Femur (tissue), 1 donor: ENCODE measurements at regions not wholly inside any gene's neighbourhood (a gene's known extent, or its start where the extent isn't known, plus 50 kb on each side); places are given as distances from the start of the nearest gene placed in this dataset.
"Not testable (repeated sequence)": the region's sequence is repeated elsewhere in the genome, so short reads cannot be mapped to it uniquely, and the experiment has no call there.

ENCODE experiments used
- DNase-seq: peaks from one replicate; pipeline ENCODE4 v3.0.0-alpha.2; 2017

- no peak for DNase-seq
Observed at GRCh38 chr2:176427549-176427948, 158.3 kb downstream of the MTX2 start.

GRCh38 chr2:176428944-176429469, 159.8 kb downstream of the MTX2 start:
- DNase-seq = not testable (repeated sequence)

DNA sequence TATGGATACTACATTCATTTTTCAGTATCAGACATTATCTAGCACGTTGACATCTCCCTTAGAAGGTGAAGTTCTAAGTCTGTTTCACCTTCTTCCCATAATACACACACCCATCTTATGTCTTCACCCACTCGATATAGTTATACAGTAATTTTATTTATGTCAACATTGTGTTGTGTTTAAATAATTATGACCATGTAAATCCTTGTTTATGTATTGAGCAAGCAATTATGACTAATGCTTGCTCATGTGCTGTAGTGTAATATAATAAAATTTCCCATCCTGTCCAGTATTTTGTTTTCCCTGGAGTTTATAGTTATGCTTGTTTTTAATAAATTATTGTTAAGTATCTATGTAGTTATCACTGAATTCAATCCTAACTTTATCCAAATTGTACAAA, 163.2 kb downstream of the MTX2 start:
- no peak for DNase-seq

DNA sequence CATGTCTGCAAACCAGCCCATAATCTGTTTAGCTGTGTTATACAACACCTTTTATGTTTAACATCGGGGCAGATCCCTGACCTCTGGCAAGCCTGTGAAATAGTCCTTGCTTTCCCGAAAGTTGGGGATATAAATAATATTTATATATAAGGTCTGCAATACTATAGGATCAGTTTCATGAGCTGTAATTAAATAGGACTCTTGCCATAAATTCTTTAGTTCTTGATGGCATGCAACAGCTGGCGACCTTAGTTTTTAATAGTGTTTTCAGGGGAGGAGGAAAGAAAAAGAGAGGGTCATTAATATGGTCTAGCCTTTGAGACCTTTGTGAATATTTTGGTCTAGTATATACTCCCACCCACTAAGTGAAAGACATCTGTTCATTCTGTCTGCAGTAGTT, 166.5 kb downstream of the MTX2 start:
- DNase-seq = no peak

DNA sequence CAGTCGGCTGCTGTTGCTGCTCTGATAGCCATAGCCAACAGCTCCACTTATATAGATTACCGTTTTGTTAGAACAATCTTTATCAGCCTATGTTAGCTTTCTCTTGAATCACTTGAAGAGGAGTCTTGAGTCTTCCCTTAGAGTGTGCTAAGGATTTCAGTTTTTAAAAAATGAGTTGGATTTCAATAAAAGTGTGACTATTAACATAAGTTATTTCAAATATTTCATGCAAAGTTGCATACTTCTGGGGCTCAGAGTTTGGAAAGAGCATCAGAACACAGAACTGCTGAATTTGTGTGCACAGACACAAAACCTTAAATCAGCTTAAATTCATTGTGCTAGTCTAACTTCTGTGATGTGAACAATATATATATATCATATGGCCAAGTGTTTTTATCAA, 174.7 kb downstream of the MTX2 start:
- DNase-seq = no peak

DNA sequence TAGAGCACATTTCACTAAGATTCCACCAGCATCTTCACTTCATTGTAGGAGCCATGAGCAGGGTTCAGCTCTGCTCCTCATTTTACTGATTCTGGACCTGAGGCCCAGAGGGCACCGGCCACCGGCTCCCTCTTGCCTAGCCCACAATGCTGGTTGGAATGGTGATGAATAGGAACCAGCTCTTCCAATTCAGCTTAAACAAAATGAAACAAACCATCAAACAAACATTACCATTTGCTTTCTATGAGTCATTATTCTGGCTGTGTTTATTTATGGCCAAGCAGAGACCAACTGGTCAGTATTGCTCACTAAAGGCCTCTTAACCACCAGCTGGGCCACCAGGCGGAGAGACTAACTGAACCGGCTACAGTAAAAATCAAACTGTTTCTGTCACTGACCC, 176.7 kb downstream of the MTX2 start:
- no peak for DNase-seq

- no peak for DNase-seq
Observed at GRCh38 chr2:176446718-176447414, 177.6 kb downstream of the MTX2 start.

GRCh38 chr2:176447616-176448015, 178.4 kb downstream of the MTX2 start:
- DNase-seq = no peak

GRCh38 chr2:176449852-176450251, 180.6 kb downstream of the MTX2 start:
- no peak for DNase-seq

GRCh38 chr2:176453784-176454183, 184.5 kb downstream of the MTX2 start:
- no peak for DNase-seq

- peak; percentile 92 for DNase-seq
Observed at GRCh38 chr2:176454893-176455815, 185.9 kb downstream of the MTX2 start.

DNA sequence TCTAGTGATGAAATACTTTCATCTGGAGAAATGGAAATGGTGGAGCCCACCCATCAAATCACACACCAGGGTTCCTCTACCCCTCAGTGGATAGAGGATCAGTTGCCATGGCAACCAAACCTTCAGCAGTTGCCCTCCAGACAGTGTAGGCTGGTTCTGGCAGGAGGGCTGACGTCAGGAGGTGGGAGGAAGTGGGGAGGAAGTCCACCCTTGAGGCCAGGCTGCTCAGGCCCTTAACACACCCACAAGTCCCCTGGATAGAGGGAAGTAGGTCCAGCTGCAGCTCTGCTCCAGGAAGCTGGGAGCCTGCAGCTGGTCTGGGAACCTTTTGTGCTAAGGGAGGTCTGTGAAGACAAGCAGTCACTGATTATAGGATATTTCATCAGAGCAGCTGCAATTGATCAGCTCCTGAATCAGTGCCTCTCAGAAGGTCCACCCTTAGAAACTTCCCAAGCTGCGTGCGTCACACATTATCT, 186.6 kb downstream of the MTX2 start:
- DNase-seq = peak; percentile 84

DNA sequence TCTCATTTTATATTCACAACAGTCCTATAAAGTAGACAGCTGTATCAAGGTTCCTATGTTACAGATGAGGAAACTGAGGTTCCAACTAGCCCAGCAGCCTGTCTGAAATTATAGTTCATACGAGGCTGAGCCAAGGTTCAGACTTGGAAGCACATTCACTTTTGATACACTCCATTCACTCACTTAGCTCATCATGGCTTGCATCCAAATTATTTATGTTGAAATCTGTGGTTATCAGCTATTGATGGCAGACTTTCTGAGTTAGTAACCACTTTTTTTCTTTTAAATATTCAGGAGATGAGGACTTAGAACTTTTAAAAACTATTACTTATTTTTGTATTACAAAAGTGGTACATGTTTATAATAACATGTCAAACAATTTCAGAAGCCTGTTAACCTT, 188.2 kb downstream of the MTX2 start:
- DNase-seq = no peak

DNA sequence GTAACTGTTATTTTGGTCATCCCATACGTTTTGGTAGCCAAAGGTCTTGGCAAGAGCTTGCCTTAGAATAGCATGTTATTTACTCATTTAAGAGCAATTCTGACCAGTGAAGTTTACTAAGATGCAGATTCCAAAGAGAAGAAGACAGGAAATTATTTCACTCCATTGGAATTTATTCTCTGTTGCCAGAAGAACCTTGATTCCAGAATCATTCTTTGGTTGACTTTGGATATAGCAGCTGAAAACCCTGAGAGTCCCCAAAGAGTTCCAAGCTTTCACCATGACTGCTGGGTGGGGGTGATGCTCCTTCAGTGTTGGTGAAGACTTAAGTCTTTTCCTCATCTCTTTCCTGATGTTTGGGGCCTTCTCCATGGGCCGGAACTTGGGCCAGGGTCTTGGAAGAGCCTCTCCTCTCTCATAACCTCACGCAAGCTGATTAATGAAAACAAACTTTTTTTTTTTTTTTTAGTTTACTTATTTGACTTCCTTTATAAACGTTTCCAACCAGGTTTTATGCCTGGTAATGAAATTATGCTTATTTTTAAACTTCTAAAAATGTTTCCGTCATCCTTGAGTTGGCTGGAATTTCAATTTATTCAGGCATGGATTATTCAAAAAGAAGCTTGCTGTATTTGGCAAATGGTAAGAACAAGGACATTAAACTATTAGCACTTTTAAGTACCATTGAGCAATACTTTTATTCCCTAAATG, 192.0 kb downstream of the MTX2 start:
- no peak for DNase-seq

GRCh38 chr2:176461809-176462670, 192.8 kb downstream of the MTX2 start:
- DNase-seq = no peak

GRCh38 chr2:176463546-176463945, 194.3 kb downstream of the MTX2 start:
- DNase-seq = no peak

- DNase-seq = no peak
Observed at GRCh38 chr2:176464886-176465564, 195.8 kb downstream of the MTX2 start.

GRCh38 chr2:176466918-176467452, 197.7 kb downstream of the MTX2 start:
- DNase-seq = no peak

DNA sequence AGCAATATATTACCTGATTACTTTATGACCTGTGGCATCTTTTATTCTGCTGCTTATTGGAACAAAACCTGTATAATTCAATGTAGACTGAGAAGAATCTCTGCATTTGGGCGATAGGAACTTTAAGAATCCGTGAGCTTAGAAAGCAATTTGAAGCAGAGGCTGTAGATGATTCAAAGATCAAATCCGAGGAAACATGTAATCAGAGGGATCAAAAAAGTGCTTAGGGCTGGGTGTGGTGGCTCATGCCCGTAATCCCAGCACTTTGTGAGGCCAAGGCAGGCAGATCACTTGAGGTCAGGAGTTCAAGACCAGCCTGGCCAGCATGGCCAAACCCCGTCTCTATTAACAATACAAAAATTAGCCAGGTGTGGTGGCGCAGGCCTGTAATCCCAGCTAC, 198.4 kb downstream of the MTX2 start:
- no peak for DNase-seq

GRCh38 chr2:176468457-176469113, 199.3 kb downstream of the MTX2 start:
- DNase-seq = no peak

DNA sequence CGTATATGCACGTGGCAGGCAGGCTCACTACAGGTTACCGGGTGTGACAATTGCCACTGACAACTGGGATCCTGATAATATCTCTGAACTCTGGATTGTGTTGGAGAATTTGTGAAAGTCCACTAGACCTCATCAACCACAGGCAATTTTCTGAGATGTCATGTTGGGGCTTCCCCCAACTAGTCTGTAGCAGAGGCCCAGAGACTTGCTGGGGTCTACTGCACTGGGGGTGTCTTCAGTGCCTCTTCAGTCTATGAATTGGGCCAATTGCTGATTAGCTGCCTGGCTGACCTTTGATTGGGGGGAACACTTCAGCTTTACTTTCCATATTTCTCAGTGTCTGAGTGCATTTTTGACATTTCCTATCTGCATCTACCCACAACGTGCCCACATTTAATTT, 201.5 kb downstream of the MTX2 start:
- DNase-seq = no peak
